ENCODE measurements at regions not wholly inside any gene's neighbourhood (a gene's known extent, or its start where the extent isn't known, plus 50 kb on each side); places are given as distances from the start of the nearest gene placed in this dataset.

GRCh38 chr18:45517181-45517741 is 98.0 kb upstream of the SLC14A2 start:
- 52 to 62% (median 56%) methylated on average over 11 of the region's 11 CpGs for WGBS, 3 donors
- no peak overlapping the region for H3K27ac ChIP-seq (ENCODE audit: low read depth, low read length)

- WGBS, 3 donors, result 39 to 59% (median 40%) methylated on average over 3 of the region's 3 CpGs
- no peak overlapping the region for H3K27ac ChIP-seq (ENCODE audit: low read depth, low read length)
Measured at GRCh38 chr18:45518311-45519155, 96.7 kb upstream of the SLC14A2 start.

GRCh38 chr18:45519411-45520280 is 95.6 kb upstream of the SLC14A2 start:
- WGBS, 3 donors, result 74 to 85% (median 85%) methylated on average over 7 of the region's 7 CpGs

GRCh38 chr18:45521136-45521535 is 94.1 kb upstream of the SLC14A2 start:
- 50 to 93% (median 52%) methylated on average over 1 of the region's 1 CpG for WGBS, 3 donors
- no peak overlapping the region for H3K27ac ChIP-seq (ENCODE audit: low read depth, low read length)

More at GRCh38 chr18:45519411-45520280, 95.6 kb upstream of the SLC14A2 start:
- no peak overlapping the region for H3K27ac ChIP-seq (ENCODE audit: low read depth, low read length)

GRCh38 chr18:45521777-45522176 is 93.5 kb upstream of the SLC14A2 start:
- H3K27ac ChIP-seq (ENCODE audit: low read depth, low read length), result no peak overlapping the region
- 42 to 60% (median 52%) methylated on average over 3 of the region's 3 CpGs for WGBS, 3 donors

- WGBS, 3 donors, result 82 to 83% (median 82%) methylated on average over 8 of the region's 8 CpGs
- no peak overlapping the region for H3K27ac ChIP-seq (ENCODE audit: low read depth, low read length)
Measured at GRCh38 chr18:45522371-45522770, 92.9 kb upstream of the SLC14A2 start.

- no peak overlapping the region for H3K27ac ChIP-seq (ENCODE audit: low read depth, low read length)
Measured at GRCh38 chr18:45525301-45525700, 90.0 kb upstream of the SLC14A2 start.

GRCh38 chr18:45526114-45526841 is 89.0 kb upstream of the SLC14A2 start:
- 47 to 58% (median 48%) methylated on average over 3 of the region's 3 CpGs for WGBS, 3 donors
- no peak overlapping the region for H3K27ac ChIP-seq (ENCODE audit: low read depth, low read length)

- WGBS, 3 donors, result 69 to 91% (median 90%) methylated on average over 5 of the region's 5 CpGs
- H3K27ac ChIP-seq (ENCODE audit: low read depth, low read length), result no peak overlapping the region
Measured at GRCh38 chr18:45527891-45528290, 87.4 kb upstream of the SLC14A2 start.

- 63 to 74% (median 71%) methylated on average over 2 of the region's 2 CpGs for WGBS, 3 donors
- no peak overlapping the region for H3K27ac ChIP-seq (ENCODE audit: low read depth, low read length)
Measured at GRCh38 chr18:45528712-45529336, 86.5 kb upstream of the SLC14A2 start.

GRCh38 chr18:45538444-45538843 is 76.8 kb upstream of the SLC14A2 start:
- H3K27ac ChIP-seq (ENCODE audit: low read depth, low read length), result no peak overlapping the region
- WGBS, 3 donors, result 49 to 79% (median 62%) methylated on average over 2 of the region's 2 CpGs

- H3K27ac ChIP-seq (ENCODE audit: low read depth, low read length), result no peak overlapping the region
- 69 to 93% (median 88%) methylated on average over 5 of the region's 5 CpGs for WGBS, 3 donors
Measured at GRCh38 chr18:45539491-45539891, 75.8 kb upstream of the SLC14A2 start.

- WGBS, 3 donors, result 84 to 88% (median 87%) methylated on average over 7 of the region's 7 CpGs
- H3K27ac ChIP-seq (ENCODE audit: low read depth, low read length), result no peak overlapping the region
Measured at GRCh38 chr18:45540125-45540524, 75.2 kb upstream of the SLC14A2 start.

- no peak overlapping the region for H3K27ac ChIP-seq (ENCODE audit: low read depth, low read length)
- WGBS, 3 donors, result 78 to 97% (median 88%) methylated on average over 2 of the region's 2 CpGs
Measured at GRCh38 chr18:45541421-45541820, 73.9 kb upstream of the SLC14A2 start.

GRCh38 chr18:45542043-45542442 is 73.2 kb upstream of the SLC14A2 start:
- 87 to 89% (median 88%) methylated on average over 5 of the region's 5 CpGs for WGBS, 3 donors
- no peak overlapping the region for H3K27ac ChIP-seq (ENCODE audit: low read depth, low read length)

- no peak overlapping the region for H3K27ac ChIP-seq (ENCODE audit: low read depth, low read length)
- 76 to 97% (median 87%) methylated on average over 4 of the region's 4 CpGs for WGBS, 3 donors
Measured at GRCh38 chr18:45547910-45548309, 67.4 kb upstream of the SLC14A2 start.

- 77 to 100% (median 89%) methylated on average over 1 of the region's 1 CpG for WGBS, 3 donors
- H3K27ac ChIP-seq (ENCODE audit: low read depth, low read length), result no peak overlapping the region
Measured at GRCh38 chr18:45548614-45549013, 66.7 kb upstream of the SLC14A2 start.

GRCh38 chr18:45549290-45549689 is 66.0 kb upstream of the SLC14A2 start:
- WGBS, 3 donors, result 71 to 92% (median 88%) methylated on average over 7 of the region's 7 CpGs
- H3K27ac ChIP-seq (ENCODE audit: low read depth, low read length), result no peak overlapping the region
